ENCODE measurements at regions not wholly inside any gene's neighbourhood (a gene's known extent, or its start where the extent isn't known, plus 50 kb on each side); places are given as distances from the start of the nearest gene placed in this dataset.

GRCh38 chr4:12584116-12584875, 899.8 kb downstream of the RAB28 start:
- no peak overlapping the region for H3K27ac Mint-ChIP-seq
- H3K36me3 Mint-ChIP-seq (ENCODE audit: low read depth) = no peaks in the 10 kb centered on the region
- peaks cover 5% of the 10 kb centered on the region for H3K4me1 Mint-ChIP-seq

GRCh38 chr4:12583275-12583674, 900.9 kb downstream of the RAB28 start:
- Histone ChIP-seq H3K9ac (ENCODE audit: extremely low read depth, low read length, poor library complexity, severe bottlenecking) (no peak overlapping the region), H3K27ac (ENCODE audit: low read depth, low read length) (no peak overlapping the region), H3K4me1 (ENCODE audit: control insufficient read depth, insufficient read depth, low read length) (peaks cover 3% of the 10 kb centered on the region), H3K36me3 (ENCODE audit: control insufficient read depth, insufficient read depth, low read length) (no peaks in the 10 kb centered on the region), H3K27me3 (ENCODE audit: control insufficient read depth, insufficient read depth, low read length, poor library complexity, severe bottlenecking) (no peaks in the 10 kb centered on the region), H3K9me3 (ENCODE audit: control insufficient read depth, low read length) (no peaks in the 10 kb centered on the region), H3K4me3 (ENCODE audit: low read length) (no peak overlapping the region)
- H3K27ac Mint-ChIP-seq = no peak overlapping the region
- peaks cover 5% of the 10 kb centered on the region for H3K4me1 Mint-ChIP-seq
- H3K9me3 Mint-ChIP-seq = no peaks in the 10 kb centered on the region
- DNase-seq = no peak
- no peaks in the 10 kb centered on the region for H3K27me3 Mint-ChIP-seq (ENCODE audit: insufficient read depth)
- no peaks in the 10 kb centered on the region for H3K36me3 Mint-ChIP-seq (ENCODE audit: low read depth)
- no peak overlapping the region for H3K4me3 Mint-ChIP-seq
- no peak for TF ChIP-seq CTCF (conservative IDR thresholded peaks at IDR 0.05)
- WGBS, 2 experiments (ENCODE audit: insufficient coverage in 1 of 2, insufficient read length in 1 of 2) = 92% methylated on average over 1 of the region's 1 CpG; no CpG with 5 or more reads in 1 of the 2 experiments

More at GRCh38 chr4:12584116-12584875, 899.8 kb downstream of the RAB28 start:
- Histone ChIP-seq H3K36me3 (ENCODE audit: control insufficient read depth, insufficient read depth, low read length) (no peaks in the 10 kb centered on the region), H3K27ac (ENCODE audit: low read depth, low read length) (no peak overlapping the region), H3K27me3 (ENCODE audit: control insufficient read depth, insufficient read depth, low read length, poor library complexity, severe bottlenecking) (no peaks in the 10 kb centered on the region), H3K9me3 (ENCODE audit: control insufficient read depth, low read length) (no peaks in the 10 kb centered on the region), H3K4me3 (ENCODE audit: low read length) (no peak overlapping the region), H3K9ac (ENCODE audit: extremely low read depth, low read length, poor library complexity, severe bottlenecking) (no peak overlapping the region), H3K4me1 (ENCODE audit: control insufficient read depth, insufficient read depth, low read length) (peaks cover 3% of the 10 kb centered on the region)
- no peak for DNase-seq
- no peaks in the 10 kb centered on the region for H3K27me3 Mint-ChIP-seq (ENCODE audit: insufficient read depth)
- H3K4me3 Mint-ChIP-seq = no peak overlapping the region
- 87 to 100% methylated on average over 2 to 4 of the region's 4 CpGs for WGBS, 2 experiments (ENCODE audit: insufficient coverage in 1 of 2, insufficient read length in 1 of 2)
- no peaks in the 10 kb centered on the region for H3K9me3 Mint-ChIP-seq
- no peak for TF ChIP-seq CTCF (conservative IDR thresholded peaks at IDR 0.05)

- no peak for DNase-seq
- no peaks in the 10 kb centered on the region for H3K27me3 ChIP-seq (ENCODE audit: control insufficient read depth, insufficient read depth, low read length, poor library complexity, severe bottlenecking)
- Mint-ChIP-seq H3K27me3 (ENCODE audit: insufficient read depth) (no peaks in the 10 kb centered on the region), H3K4me1 (peaks cover 9% of the 10 kb centered on the region), H3K4me3 (no peak overlapping the region), H3K9me3 (no peaks in the 10 kb centered on the region), H3K36me3 (ENCODE audit: low read depth) (no peaks in the 10 kb centered on the region), H3K27ac (no peak overlapping the region)
- H3K27ac ChIP-seq (ENCODE audit: low read depth, low read length) = no peak overlapping the region
- peaks cover 3% of the 10 kb centered on the region for H3K4me1 ChIP-seq (ENCODE audit: control insufficient read depth, insufficient read depth, low read length)
- no peak overlapping the region for H3K9ac ChIP-seq (ENCODE audit: extremely low read depth, low read length, poor library complexity, severe bottlenecking)
- H3K9me3 ChIP-seq (ENCODE audit: control insufficient read depth, low read length) = no peaks in the 10 kb centered on the region
- H3K36me3 ChIP-seq (ENCODE audit: control insufficient read depth, insufficient read depth, low read length) = no peaks in the 10 kb centered on the region
- 99 to 100% methylated on average over 3 to 5 of the region's 5 CpGs for WGBS, 2 experiments (ENCODE audit: insufficient coverage in 1 of 2, insufficient read length in 1 of 2)
- H3K4me3 ChIP-seq (ENCODE audit: low read length) = no peak overlapping the region
- no peak for TF ChIP-seq CTCF (conservative IDR thresholded peaks at IDR 0.05)
Observed at GRCh38 chr4:12580787-12581186, 903.4 kb downstream of the RAB28 start.
